Neural cell (in vitro differentiated cells): ENCODE measurements at regions not wholly inside any gene's neighbourhood (a gene's known extent, or its start where the extent isn't known, plus 50 kb on each side); places are given as distances from the start of the nearest gene placed in this dataset.

Source experiments
- H2AFZ ChIP-seq: fragments of 200-600, 300-800 bp; sonication (generic), shearing (Covaris generic); 2 replicates; pipeline ENCODE4 v1.6.0; 2014; ENCODE audit warnings: low read depth, mild to moderate bottlenecking, antibody characterized with exemption, low read length, moderate library complexity
- H3F3A ChIP-seq: fragments of 200-600 bp; shearing (Covaris generic); 2 replicates; pipeline ENCODE4 v1.6.1; 2016; ENCODE audit warnings: mild to moderate bottlenecking, moderate library complexity, mixed read lengths, antibody characterized with exemption, low read length; ENCODE audit not compliant: insufficient read depth, poor library complexity, severe bottlenecking
- H3K27ac ChIP-seq: fragments of 200-600, 300-800 bp; sonication (generic), shearing (Covaris generic); 2 replicates; pipeline ENCODE4 v1.5.1; 2014; ENCODE audit warnings: mild to moderate bottlenecking, low read length, moderate library complexity
- H3K27me3 ChIP-seq: fragments of 300-800, 200-600 bp; sonication (generic), shearing (Covaris generic); 2 replicates; pipeline ENCODE4 v1.6.0; 2014; ENCODE audit warnings: mild to moderate bottlenecking, low read depth, low read length, moderate library complexity; ENCODE audit not compliant: insufficient read depth
- H3K36me3 ChIP-seq: fragments of 300-800, 200-600 bp; sonication (generic), shearing (Covaris generic); 2 replicates; pipeline ENCODE4 v1.5.1; 2014; ENCODE audit warnings: mild to moderate bottlenecking, antibody characterized with exemption, low read length, moderate library complexity; ENCODE audit not compliant: insufficient read depth
- H3K4me2 ChIP-seq: fragments of 300-800, 200-600 bp; sonication (generic), shearing (Covaris generic); 2 replicates; pipeline ENCODE4 v1.6.0; 2014; ENCODE audit warnings: mild to moderate bottlenecking, low read length
- H3K4me3 ChIP-seq: fragments of 300-800, 200-600 bp; sonication (generic), shearing (Covaris generic); 2 replicates; pipeline ENCODE4 v1.5.1; 2014; ENCODE audit warnings: mild to moderate bottlenecking, low read length, moderate library complexity
- H3K79me2 ChIP-seq: fragments of 200-600 bp; shearing (Covaris generic); replicated peaks from 2 replicates; pipeline ENCODE4 v1.6.0; 2014; ENCODE audit warnings: mild to moderate bottlenecking, low read length, moderate library complexity; ENCODE audit not compliant: insufficient read depth
- H3K9ac ChIP-seq: fragments of 300-800, 200-600 bp; sonication (generic), shearing (Covaris generic); 2 replicates; pipeline ENCODE4 v1.6.1; 2016; ENCODE audit warnings: mild to moderate bottlenecking, low read length, mixed read lengths
- H3K9me2 ChIP-seq: fragments of 200-600 bp; shearing (Covaris generic); 2 replicates; pipeline ENCODE4 v1.6.1; 2016; ENCODE audit warnings: mild to moderate bottlenecking, low read length, mixed read lengths; ENCODE audit not compliant: insufficient read depth
- H3K9me3 ChIP-seq: fragments of 200-600, 300-800 bp; sonication (generic), shearing (Covaris generic); 2 replicates; pipeline ENCODE4 v1.6.1; 2016; ENCODE audit warnings: mild to moderate bottlenecking, mixed run types, low read length, moderate library complexity, mixed read lengths
- H4K20me1 ChIP-seq: fragments of 200-600 bp; shearing (Covaris generic); 2 replicates; pipeline ENCODE4 v1.6.1; 2016; ENCODE audit warnings: mild to moderate bottlenecking, mixed run types; ENCODE audit not compliant: insufficient read depth
- EP300 ChIP-seq: fragments of 450-650 bp; conservative IDR thresholded peaks from 2 replicates; pipeline ENCODE4 v1.6.1; 2014; ENCODE audit warnings: antibody characterized with exemption, mild to moderate bottlenecking, moderate library complexity; ENCODE audit not compliant: poor library complexity, severe bottlenecking
- EZH2 ChIP-seq: fragments of 200-600, 300-800 bp; shearing (Covaris generic), sonication (generic); IDR thresholded peaks from 2 replicates; pipeline ENCODE4 v1.6.1; 2014; ENCODE audit warnings: antibody characterized with exemption, low read length, borderline replicate concordance, mild to moderate bottlenecking; ENCODE audit not compliant: insufficient read depth, poor library complexity, severe bottlenecking
- MXI1 ChIP-seq: fragments of 450-650 bp; conservative IDR thresholded peaks from 2 replicates; pipeline ENCODE4 v1.6.1; 2014; ENCODE audit warnings: antibody characterized with exemption, mild to moderate bottlenecking; ENCODE audit not compliant: poor library complexity, severe bottlenecking
- POLR2AphosphoS5 ChIP-seq: IDR thresholded peaks from 2 replicates; pipeline ENCODE4 v1.6.1; 2012
- RAD21 ChIP-seq: fragments of 450-650 bp; conservative IDR thresholded peaks from 2 replicates; pipeline ENCODE4 v1.6.1; 2014; ENCODE audit warnings: antibody characterized with exemption, mild to moderate bottlenecking, moderate library complexity
- SMC3 ChIP-seq: fragments of 450-650 bp; conservative IDR thresholded peaks from 2 replicates; pipeline ENCODE4 v1.6.1; 2014; ENCODE audit warnings: antibody characterized with exemption, mild to moderate bottlenecking, moderate library complexity; ENCODE audit not compliant: poor library complexity
- TAF1 ChIP-seq: IDR thresholded peaks from 2 replicates; pipeline ENCODE4 v1.6.1; 2012; ENCODE audit warnings: low read depth
- TF ChIP-seq, protein P1 (sequence below): fragments of 450-650 bp; IDR thresholded peaks from 2 replicates; pipeline ENCODE4 v1.5.1; 2014; ENCODE audit warnings: antibody characterized with exemption, mild to moderate bottlenecking, moderate library complexity; ENCODE audit not compliant: poor library complexity, severe bottlenecking
- TF ChIP-seq, protein P2 (sequence below): IDR thresholded peaks from 2 replicates; pipeline ENCODE4 v1.6.1; 2012; ENCODE audit warnings: borderline replicate concordance

DNA sequence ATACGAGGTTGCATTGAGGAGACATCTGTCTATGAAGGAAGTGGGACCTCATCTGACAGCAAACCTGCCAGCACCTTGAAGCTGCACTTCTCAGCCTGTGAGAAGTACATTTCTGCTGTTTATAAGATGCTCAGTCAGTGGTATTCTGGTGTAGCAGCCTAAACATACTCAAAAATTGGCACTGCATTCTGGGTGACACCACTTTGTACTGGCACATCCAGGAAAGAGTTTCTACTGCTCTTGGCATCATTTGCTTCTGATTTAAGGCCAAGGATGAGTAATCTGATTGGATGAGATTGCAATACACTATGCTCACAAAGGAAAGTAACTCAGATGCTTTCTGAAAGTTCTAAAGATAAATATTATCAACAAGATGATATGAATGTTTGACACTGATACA is 275.4 kb upstream of the TFAP2D start:
- no peaks in the 10 kb centered on the region for H3F3A ChIP-seq
- H3K4me3 ChIP-seq, result no peak overlapping the region
- H3K9me3 ChIP-seq, result no peaks in the 10 kb centered on the region
- H3K4me2 ChIP-seq, result no peak overlapping the region
- TF ChIP-seq SMC3 (no peak), TAF1 (no peak), EZH2 (no peak), MXI1 (no peak), RAD21 (no peak), EP300 (no peak), POLR2AphosphoS5 (no peak)
- TF ChIP-seq, protein P1, sequence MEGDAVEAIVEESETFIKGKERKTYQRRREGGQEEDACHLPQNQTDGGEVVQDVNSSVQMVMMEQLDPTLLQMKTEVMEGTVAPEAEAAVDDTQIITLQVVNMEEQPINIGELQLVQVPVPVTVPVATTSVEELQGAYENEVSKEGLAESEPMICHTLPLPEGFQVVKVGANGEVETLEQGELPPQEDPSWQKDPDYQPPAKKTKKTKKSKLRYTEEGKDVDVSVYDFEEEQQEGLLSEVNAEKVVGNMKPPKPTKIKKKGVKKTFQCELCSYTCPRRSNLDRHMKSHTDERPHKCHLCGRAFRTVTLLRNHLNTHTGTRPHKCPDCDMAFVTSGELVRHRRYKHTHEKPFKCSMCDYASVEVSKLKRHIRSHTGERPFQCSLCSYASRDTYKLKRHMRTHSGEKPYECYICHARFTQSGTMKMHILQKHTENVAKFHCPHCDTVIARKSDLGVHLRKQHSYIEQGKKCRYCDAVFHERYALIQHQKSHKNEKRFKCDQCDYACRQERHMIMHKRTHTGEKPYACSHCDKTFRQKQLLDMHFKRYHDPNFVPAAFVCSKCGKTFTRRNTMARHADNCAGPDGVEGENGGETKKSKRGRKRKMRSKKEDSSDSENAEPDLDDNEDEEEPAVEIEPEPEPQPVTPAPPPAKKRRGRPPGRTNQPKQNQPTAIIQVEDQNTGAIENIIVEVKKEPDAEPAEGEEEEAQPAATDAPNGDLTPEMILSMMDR, result no peak
- H3K36me3 ChIP-seq, result no peaks in the 10 kb centered on the region
- no peak overlapping the region for H3K9ac ChIP-seq
- no peaks in the 10 kb centered on the region for H3K27me3 ChIP-seq
- no peaks in the 10 kb centered on the region for H3K9me2 ChIP-seq
- no peaks in the 10 kb centered on the region for H4K20me1 ChIP-seq
- no peaks in the 10 kb centered on the region for H3K79me2 ChIP-seq
- no peak overlapping the region for H3K27ac ChIP-seq
- H2AFZ ChIP-seq, result no peak overlapping the region

DNA sequence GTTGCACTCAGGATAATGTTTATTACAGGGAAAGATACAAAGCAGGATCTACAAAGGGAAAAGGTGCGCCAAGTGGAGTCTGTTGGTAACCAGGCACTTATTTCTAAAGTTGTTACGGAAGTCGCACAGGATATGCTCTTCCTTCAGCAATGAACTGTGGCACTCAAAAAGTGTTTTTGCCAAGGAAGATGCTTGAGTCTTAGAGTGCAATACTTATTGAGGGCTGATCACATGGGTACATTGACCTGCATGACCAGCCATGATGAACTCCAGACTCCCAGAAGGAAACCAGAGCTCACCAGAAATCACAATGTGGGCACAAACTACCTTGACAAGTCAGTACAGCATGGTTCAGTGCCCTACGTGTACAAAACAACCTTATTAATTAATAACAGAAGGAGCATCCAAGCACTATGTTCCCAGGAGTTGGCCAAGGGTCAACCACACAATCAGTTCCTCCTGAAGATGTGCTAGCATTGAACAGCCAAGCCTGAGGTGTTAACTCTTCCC is 270.7 kb upstream of the TFAP2D start:
- TF ChIP-seq, protein P2, sequence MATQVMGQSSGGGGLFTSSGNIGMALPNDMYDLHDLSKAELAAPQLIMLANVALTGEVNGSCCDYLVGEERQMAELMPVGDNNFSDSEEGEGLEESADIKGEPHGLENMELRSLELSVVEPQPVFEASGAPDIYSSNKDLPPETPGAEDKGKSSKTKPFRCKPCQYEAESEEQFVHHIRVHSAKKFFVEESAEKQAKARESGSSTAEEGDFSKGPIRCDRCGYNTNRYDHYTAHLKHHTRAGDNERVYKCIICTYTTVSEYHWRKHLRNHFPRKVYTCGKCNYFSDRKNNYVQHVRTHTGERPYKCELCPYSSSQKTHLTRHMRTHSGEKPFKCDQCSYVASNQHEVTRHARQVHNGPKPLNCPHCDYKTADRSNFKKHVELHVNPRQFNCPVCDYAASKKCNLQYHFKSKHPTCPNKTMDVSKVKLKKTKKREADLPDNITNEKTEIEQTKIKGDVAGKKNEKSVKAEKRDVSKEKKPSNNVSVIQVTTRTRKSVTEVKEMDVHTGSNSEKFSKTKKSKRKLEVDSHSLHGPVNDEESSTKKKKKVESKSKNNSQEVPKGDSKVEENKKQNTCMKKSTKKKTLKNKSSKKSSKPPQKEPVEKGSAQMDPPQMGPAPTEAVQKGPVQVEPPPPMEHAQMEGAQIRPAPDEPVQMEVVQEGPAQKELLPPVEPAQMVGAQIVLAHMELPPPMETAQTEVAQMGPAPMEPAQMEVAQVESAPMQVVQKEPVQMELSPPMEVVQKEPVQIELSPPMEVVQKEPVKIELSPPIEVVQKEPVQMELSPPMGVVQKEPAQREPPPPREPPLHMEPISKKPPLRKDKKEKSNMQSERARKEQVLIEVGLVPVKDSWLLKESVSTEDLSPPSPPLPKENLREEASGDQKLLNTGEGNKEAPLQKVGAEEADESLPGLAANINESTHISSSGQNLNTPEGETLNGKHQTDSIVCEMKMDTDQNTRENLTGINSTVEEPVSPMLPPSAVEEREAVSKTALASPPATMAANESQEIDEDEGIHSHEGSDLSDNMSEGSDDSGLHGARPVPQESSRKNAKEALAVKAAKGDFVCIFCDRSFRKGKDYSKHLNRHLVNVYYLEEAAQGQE, result no peak
- no peak for TF ChIP-seq POLR2AphosphoS5
- TF ChIP-seq SMC3, result no peak
- no peak for TF ChIP-seq MXI1
- no peak for TF ChIP-seq EP300
- TF ChIP-seq RAD21, result no peak
- TF ChIP-seq EZH2, result no peak
- TF ChIP-seq TAF1, result no peak
- TF ChIP-seq, protein P1, result no peak
- no peak overlapping the region for H3K27ac ChIP-seq
- no peaks in the 10 kb centered on the region for H3F3A ChIP-seq
- H2AFZ ChIP-seq, result no peak overlapping the region
- H3K79me2 ChIP-seq, result no peaks in the 10 kb centered on the region
- no peaks in the 10 kb centered on the region for H4K20me1 ChIP-seq
- H3K27me3 ChIP-seq, result no peaks in the 10 kb centered on the region
- H3K9me2 ChIP-seq, result no peaks in the 10 kb centered on the region
- H3K36me3 ChIP-seq, result no peaks in the 10 kb centered on the region
- no peak overlapping the region for H3K9ac ChIP-seq
- no peak overlapping the region for H3K4me2 ChIP-seq
- H3K4me3 ChIP-seq, result no peak overlapping the region
- H3K9me3 ChIP-seq, result no peaks in the 10 kb centered on the region
